ENCODE measurements at regions not wholly inside any gene's neighbourhood (a gene's known extent, or its start where the extent isn't known, plus 50 kb on each side); places are given as distances from the start of the nearest gene placed in this dataset.
"Not testable (repeated sequence)": the region's sequence is repeated elsewhere in the genome, so short reads cannot be mapped to it uniquely, and the experiment has no call there.

DNA sequence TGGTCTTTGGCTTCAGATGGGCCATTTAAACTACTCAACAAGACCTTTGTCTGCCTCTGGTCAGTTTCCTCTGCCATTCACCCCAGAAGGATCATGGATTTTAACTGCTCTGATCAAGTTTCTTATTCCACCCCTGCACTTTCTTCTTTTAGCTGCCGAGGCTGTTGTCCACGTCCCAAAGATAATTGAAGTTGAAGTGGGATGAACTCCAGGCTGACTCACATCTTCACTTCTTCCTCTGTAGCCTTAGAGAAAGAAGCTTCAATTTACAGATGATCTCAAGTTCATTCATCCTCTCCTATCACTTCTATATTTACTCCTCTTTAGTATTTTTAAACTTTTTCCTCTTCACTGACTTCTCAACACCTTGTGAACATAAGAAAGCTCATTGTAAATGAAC, 651.6 kb downstream of the UTRN start:
- DNase-seq: no peak

DNA sequence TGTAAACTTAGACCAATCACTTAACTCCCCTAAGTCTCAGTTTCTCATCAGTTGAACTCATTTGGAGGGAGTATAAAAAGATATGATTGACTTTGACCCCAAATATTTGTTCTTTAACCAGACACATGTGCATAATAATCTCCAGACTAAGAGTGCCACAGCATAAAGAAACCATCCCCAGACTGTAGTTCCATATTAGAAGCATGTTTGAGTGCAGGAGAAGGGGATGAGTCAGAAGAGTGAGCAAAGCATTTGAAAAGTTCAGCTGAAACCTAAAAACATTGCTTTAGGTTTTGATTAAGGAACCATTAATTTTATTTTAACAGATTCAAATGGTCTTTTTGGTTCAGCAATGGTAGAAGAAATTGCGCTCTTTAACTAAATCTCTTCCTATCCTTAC, 654.8 kb downstream of the UTRN start:
- no peak for DNase-seq

GRCh38 chr6:144944106-144944505, 659.0 kb downstream of the UTRN start:
- DNase-seq: no peak

DNA sequence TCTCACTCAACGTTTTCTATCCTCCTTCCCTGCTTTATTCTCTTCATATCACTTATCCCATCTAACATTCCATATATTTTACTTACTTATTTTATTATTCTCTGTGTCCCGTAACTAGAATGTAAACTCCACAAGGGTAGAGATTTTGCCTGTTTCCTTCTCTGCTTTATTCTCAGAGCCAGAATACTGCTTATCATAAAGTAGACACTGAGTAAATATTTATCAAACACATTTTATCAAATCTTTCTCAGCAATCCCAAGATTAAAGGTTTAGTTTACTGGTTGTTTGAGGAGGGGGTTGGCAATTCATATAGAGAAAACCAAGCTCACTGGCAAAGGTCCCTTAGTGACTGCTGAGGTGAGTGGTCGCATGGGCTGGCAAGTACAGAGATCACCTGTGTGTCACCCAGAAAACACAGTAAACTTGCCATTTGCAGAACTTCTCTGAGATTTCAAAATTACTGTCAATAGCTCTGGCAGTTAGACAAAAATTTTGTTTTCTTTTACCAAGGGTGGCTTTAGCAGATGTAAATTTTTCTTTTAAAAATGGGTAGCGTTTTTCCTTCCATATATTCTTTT, 662.4 kb downstream of the UTRN start:
- DNase-seq: no peak

GRCh38 chr6:144951730-144952437, 666.7 kb downstream of the UTRN start:
- no peak for DNase-seq

- no peak for DNase-seq
Measured at GRCh38 chr6:144952456-144953240, 667.5 kb downstream of the UTRN start.

DNA sequence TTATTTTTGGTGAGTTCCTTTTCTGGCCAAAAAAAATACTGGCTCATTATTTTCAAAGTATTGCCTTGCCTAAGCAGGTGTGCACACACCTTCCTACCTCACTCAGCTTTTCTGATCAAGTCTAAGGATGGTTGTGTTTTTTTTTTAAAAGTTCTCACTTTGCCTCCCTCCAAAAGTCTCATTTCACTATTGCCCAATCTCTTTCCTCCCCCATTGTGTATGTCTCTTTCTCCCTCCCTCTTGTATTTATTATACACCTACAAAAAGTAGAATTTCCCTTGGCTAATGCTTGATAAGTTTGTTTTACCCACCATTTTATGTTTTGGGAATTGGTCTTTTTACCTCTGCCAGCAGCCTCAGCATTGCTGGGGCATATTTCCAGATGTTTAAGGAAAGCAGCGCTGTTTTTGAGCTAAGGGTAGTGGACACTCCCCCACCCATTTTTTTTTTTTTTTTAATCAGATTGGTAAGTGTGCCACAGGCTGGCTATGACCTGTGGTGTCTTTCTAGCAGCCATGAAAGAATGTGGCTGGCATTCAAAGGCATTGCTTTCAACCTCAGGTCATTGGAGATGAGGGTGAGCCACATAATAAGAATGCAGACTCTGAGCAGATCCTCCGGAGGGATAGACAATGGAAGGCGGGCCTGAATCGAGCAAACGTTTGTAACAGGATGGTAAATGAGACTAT, 668.6 kb downstream of the UTRN start:
- DNase-seq: no peak

DNA sequence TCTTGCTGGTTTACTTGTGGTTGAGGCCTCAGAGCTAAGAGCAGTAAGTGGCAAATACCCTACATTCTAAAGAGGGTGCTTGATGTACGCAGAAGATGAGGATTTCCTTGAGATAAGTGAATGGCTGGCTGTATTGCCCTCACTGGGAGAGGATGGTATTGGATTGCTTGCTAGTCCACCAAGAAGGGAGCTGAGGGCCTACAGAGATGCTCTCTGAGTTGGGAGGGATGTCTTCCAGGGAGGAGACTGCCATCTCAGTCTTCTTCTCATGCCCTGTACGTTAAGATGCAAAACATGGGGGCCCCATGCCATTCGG, 669.1 kb downstream of the UTRN start:
- DNase-seq: no peak

DNA sequence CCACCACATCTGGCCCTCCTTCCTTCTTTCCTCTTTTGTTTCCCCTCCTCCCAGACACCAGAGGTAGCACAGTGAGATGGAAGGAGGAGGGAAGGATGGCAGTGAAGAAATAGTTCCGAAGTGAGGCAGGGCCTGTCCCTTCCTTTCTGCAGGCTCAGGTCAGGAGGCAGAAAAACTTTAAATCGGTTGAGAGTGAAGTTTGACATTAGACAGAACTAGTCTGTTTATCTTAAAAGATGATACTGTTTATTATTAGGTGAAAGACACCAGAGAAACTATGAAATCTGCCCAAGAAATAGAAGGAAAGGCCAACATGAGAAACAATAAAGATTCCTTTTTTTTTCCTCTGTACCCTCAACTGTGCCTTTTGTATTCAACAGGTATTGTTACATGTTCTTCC, 670.3 kb downstream of the UTRN start:
- DNase-seq: no peak

DNA sequence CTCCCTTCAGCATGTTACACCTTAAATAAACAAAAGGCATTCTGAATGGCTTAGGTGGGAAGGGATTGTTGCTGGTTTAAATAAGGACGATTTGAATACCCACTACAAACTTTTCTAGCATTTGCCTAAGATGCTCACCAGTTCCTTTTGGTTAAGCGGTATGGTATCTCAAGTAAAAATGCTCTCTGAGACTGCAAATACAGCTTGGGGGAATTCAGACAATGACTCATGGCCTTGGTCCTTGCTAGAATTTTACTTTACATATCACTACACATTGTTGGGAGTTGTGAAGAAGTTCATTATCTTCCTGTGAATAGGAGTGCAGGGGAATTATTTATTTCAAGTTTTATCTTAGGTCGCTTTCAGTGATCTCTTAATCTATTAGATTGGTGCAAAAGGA, 670.7 kb downstream of the UTRN start:
- no peak for DNase-seq

DNA sequence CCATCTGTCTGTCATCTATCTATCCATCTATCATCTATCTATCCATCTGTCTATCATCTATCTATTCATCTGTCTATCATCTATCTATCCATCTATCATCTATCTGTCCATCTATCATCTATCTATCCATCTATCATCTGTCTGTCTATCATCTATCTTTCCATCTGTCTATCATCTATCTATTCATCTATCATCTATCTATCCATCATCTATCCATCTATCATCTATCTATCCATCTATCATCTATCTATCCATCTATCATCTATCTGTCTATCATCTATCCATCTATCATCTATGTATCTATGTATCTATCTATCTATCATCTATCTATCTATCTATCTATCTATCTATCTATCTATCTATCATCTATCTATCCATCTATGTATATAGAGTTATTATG, 671.6 kb downstream of the UTRN start:
- DNase-seq: not testable (repeated sequence)

- no peak for DNase-seq
Measured at GRCh38 chr6:144957236-144957937, 672.3 kb downstream of the UTRN start.

GRCh38 chr6:144969154-144969553, 684.0 kb downstream of the UTRN start:
- DNase-seq: no peak

GRCh38 chr6:144969602-144970272, 684.6 kb downstream of the UTRN start:
- no peak for DNase-seq

GRCh38 chr6:144977250-144977864, 692.2 kb downstream of the UTRN start:
- DNase-seq: not testable (repeated sequence)

- no peak for DNase-seq
Measured at GRCh38 chr6:144978208-144978607, 693.1 kb downstream of the UTRN start.

GRCh38 chr6:144986271-144986670, 701.1 kb downstream of the UTRN start:
- DNase-seq: no peak

GRCh38 chr6:144989319-144990107, 704.4 kb downstream of the UTRN start:
- DNase-seq: no peak

DNA sequence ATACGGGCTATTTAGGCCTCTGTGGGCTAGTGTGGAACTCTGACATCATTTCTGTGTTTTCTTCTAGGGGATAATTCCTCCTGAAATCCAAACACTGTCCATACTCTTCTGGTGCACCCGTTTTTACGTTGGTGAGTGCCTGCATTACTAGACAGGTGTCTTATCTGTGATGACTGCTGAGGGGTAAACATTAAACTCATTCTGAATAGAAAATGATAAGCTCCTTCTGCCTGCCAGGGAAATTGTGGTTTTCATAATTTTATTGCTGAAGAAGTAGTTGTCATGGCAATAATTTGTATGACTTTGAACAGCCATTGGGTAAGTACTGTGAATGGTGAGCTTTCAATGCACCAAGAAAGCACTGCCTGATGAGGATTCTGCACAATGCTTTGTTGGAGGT, 705.6 kb downstream of the UTRN start:
- DNase-seq: no peak

GRCh38 chr6:144993870-144994269, 708.7 kb downstream of the UTRN start:
- no peak for DNase-seq

DNA sequence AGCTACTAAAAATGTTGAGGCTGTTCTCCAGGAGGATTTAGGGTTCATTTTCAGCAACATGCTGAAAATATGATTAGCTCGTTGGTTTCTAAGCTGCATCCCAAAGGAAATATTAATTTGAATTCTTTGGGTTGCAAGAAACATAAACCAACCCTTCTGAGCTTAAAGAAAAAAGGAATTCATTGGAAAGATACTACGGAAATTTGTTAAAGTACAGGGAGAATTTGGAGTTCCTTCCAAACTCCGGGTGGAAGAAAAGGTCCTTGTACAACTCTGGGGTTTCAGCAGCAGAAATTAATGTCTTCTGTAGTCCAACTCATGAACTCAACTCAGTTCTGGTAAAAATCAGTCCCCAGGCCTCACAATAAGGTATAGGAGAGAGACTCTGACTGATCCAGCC, 712.9 kb downstream of the UTRN start:
- DNase-seq: no peak

Data from stimulated activated CD4-positive, alpha-beta T cell treated with anti-CD3 and anti-CD28 coated beads, Interleukin-12 subunit alpha, Interleukin-12 subunit beta, amount 100 ng/mL, for 4 hours (primary cell).